Fibroblast of the conjunctiva (primary cell): ENCODE measurements at regions not wholly inside any gene's neighbourhood (a gene's known extent, or its start where the extent isn't known, plus 50 kb on each side); places are given as distances from the start of the nearest gene placed in this dataset.
"Not testable (repeated sequence)": the region's sequence is repeated elsewhere in the genome, so short reads cannot be mapped to it uniquely, and the experiment has no call there.

Experiments
- DNase-seq: peaks from one replicate; pipeline ENCODE4 v3.0.0-alpha.2; 2010; ENCODE audit warnings: low read depth

- DNase-seq: no peak
These were observed 882.6 kb upstream of the GRIA3 start for GRCh38 chrX:122301491-122301890.

DNA sequence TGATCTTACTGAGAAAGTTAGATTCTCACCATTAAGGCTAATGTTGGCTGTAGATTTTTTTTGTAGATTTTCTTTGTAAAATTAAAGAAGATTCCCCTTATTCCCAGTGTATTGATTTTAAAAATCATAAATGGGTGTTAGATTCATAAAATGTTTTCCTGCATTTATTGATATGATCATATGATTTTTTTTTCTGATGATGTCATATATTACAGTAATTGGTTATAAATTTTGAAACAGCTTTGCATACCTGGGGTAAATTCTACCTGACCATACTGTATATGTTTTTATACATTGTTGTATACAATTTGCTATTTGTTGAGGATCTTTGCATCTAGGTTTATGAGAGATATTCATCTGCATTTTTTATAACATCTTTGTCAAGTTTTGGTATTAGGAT, 880.3 kb upstream of the GRIA3 start:
- DNase-seq: no peak

GRCh38 chrX:122344816-122345215, 839.3 kb upstream of the GRIA3 start:
- DNase-seq: no peak

DNA sequence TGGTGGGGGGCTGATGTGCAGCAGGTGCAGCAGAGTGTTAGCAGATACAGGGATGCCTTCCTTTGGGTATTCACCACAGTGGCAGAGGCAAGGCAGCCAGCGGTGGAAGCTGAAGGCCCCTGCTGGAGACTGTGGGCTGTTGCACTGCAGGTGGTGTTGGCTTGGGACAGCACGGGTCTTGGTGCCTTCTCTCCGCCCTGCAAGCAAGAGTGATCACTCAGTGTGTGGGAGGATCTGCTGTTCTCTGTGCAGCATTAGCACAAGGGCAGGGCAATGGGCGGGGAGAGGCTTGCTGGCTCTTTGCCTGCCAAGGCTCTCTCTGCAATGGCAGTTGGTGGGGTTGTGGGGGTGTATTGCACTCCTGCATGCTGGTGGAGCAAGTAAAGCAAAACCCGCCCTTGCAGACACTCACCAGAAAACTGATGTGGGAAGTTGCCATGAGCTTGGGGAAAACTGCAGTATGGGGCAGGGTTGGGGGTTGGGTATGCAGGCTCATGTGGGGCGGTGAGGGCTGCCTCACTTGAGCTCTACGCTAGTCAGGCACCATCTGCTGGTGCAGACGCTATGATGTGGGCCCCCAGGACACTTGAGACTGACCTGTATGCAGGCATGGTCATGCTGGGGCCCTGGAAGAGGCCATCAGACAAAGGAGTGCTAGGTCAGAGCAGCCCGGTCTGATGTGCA, 820.8 kb upstream of the GRIA3 start:
- DNase-seq: no peak

DNA sequence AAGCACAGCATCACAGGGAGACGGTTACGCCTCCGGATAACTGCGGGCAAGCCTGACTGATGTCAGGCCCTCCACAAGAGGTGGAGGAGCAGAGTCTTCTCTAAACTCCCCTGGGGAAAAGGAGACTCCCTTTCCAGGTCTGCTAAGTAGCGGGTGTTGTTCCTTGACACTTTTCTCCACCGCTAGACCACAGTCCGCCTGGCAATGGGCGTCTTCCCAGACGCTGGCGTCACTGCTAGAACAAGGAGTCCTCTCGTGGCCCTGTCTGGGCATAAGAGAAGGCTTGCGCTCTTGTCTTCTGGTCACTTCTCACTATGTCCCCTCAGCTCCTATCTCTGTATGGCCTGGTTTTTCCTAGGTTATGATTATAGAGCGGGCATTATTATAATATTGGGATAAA, 808.5 kb upstream of the GRIA3 start:
- DNase-seq: not testable (repeated sequence)

- no peak for DNase-seq
These were observed 795.1 kb upstream of the GRIA3 start for GRCh38 chrX:122389005-122389404.

GRCh38 chrX:122418758-122419157, 765.3 kb upstream of the GRIA3 start:
- DNase-seq: no peak

DNA sequence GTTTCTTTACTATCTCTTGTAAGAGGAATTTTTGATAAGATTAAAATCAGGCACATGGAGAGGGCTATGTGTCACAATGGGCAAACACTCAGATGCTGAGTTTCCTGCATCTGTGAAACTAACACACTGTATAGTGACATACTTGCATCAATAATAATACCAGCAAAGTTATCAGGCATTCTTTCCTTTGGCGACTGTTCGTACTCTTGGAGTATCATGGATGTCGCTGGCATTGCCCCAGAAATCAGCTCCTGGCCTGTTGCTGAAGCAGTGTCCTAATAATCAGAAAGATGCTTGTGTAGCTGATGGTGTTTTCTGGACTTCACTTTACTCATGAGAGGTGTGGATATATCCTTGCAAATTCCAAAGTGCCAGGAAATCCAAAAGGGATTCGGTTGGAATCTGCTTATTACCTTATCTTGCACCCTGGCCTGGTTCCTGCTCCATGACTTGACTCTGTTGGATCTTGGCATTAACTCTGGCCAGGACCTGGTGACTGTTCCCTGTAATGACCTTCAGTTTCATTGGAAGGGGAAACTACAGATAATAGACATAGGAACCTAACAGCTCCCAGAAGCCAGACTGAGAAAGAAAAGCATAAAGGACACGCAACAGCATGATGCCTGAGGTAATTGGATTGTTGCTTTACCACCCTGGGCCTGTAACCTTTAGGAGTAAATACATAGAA, 762.5 kb upstream of the GRIA3 start:
- DNase-seq: no peak

- no peak for DNase-seq
These were observed 761.5 kb upstream of the GRIA3 start for GRCh38 chrX:122422547-122422946.

DNA sequence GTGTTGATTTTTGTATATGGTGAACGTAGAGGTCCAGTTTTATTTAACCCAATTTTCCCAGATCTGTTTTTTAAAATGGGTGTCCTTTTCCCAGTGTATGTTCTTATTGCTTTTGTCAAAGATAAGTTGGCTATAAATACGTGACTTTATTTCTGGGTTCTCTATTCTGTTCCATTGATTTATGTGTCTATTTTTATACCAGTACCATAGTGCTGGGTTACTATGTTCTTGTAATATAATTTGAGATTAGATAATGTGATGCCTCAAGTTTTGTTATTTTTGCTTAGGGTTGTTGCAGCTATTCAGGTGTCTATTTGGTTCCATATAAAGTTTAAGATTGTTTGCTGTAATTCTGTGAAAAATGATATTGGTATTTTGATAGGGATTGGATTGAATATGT, 749.1 kb upstream of the GRIA3 start:
- no peak for DNase-seq

GRCh38 chrX:122439831-122440230, 744.2 kb upstream of the GRIA3 start:
- DNase-seq: no peak

DNA sequence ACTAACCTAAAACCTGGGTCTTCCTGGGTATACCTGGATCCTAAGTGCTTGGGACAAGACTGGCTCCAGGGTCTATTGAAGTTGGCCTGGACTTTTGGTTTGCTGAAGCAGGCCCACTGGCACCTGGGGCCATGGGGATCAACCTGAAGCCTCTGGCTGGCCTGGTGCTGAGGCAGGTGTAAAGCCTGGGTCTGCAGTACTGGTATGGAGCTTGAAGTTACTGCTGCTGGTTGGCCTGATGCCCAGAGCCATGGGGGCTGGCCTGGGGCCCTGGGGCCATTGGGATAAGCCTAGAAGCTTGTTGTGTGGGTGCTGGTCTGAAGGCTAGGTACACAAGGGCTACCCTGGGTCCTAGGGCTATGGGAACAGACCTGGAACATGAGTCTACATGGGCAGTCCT, 743.2 kb upstream of the GRIA3 start:
- DNase-seq: no peak

DNA sequence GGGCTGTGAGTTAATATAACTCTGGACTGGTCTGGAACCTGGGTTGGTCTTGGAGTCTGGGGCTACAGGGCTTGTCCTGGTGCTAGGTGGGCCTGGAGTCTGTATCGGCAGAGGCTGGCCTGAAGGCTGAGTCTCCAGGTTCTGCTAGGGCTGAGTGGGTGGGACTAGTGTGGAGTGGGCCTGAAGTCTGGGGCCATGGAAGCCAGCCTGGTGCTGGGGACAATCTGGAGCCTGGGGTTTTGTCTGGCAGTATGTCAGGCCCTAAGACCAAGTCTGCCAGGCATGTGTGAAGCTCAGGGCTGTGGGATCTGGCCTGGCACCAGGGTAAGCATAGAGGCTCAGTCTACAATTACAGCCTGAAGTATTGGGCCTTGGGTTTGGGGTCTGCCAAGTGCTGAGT, 742.6 kb upstream of the GRIA3 start:
- DNase-seq: no peak

- DNase-seq: no peak
These were observed 738.6 kb upstream of the GRIA3 start for GRCh38 chrX:122445466-122445865.

DNA sequence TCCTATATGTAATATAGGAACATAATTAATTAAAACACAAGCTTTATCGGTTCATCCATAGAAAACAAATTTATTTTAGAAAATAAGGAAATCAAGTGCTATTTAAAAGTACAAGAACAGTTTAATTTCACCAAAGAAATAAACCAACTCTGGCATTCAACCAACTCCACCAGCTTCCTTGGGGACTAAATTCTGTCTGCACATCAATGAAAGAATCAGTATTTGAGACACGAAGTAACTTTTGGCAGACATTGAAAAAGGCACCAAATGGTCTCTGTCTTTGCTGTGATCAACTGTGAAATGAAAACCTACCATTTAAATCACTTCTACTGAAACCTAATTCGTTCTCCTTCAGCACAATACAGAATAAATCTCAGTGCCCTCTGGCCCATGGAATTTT, 719.7 kb upstream of the GRIA3 start:
- no peak for DNase-seq

GRCh38 chrX:122475306-122475705, 708.8 kb upstream of the GRIA3 start:
- no peak for DNase-seq

DNA sequence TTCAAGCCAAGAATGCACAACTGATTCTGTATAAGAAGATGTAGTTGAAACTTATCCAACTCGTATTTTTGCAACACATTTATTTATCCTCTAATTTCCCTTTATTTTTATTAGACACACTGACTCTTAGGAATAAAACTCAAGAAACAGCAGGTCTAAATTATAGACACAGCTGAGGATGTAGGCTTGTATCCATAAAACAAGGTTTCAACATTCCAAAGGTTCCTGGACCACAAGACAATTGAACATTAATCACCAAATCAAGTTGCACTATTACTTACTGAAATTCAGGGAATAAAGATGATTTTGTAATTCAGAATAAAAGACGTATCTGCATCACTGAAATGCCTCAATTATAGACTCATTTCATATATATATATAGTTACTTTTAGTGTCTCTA, 683.5 kb upstream of the GRIA3 start:
- no peak for DNase-seq

DNA sequence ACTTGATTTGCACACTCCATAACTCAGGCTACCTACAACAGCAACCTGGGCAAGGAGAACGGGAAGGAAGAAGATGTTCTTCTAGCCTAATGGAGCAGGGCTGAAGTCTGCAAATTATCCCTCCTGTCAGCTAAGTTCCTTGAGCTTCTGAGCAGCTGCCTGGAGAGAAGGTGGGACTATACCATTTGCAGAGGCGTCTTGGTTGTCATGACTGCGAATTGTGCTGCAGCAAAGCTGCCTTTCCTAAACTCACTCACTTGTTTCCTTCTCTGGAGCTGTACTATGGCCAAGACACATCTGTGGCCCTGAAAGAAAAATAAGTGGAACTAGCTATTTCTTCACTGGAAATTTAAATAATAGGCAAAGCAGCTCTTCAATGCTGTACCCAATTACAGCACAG, 682.4 kb upstream of the GRIA3 start:
- no peak for DNase-seq

DNA sequence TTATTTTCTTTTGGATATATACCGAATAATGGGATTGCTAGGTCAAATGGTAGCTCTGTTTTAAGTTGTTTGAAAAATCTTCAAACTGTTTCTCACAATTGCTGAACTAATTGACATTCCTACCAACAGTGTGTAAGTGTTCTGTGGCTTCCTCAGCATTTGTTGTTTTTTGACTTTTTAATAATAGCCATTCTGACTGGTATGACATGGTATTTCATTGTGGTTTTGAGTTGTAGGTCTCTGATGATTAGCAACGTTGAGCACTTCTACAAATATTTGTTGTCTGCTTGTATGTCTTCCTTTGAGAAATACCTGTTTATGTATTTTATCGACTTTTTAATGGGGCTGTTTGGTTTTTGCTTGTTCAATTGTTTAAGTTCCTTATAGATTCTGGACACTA, 680.1 kb upstream of the GRIA3 start:
- no peak for DNase-seq

- DNase-seq: no peak
These were observed 671.5 kb upstream of the GRIA3 start for GRCh38 chrX:122512561-122513072.

- DNase-seq: peak; percentile 5
These were observed 666.3 kb upstream of the GRIA3 start for GRCh38 chrX:122517786-122518185.

DNA sequence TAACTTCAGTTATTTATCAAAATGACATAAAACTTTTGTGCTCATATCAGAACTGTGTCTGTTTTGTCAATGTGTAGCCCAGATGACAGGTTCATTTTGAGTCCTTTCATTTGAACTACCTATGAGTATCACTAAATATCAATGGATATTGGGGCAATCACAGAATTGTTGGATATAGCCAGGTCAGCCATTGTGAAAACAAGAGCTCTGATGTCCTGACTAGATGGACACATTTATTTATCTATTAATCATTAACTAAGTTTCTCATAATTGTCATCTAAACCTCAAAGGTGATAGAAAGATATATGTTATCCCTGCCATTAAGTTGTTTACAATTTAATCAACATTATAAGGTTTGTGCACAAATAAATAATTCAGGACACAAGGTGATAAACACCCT, 638.3 kb upstream of the GRIA3 start:
- no peak for DNase-seq

DNA sequence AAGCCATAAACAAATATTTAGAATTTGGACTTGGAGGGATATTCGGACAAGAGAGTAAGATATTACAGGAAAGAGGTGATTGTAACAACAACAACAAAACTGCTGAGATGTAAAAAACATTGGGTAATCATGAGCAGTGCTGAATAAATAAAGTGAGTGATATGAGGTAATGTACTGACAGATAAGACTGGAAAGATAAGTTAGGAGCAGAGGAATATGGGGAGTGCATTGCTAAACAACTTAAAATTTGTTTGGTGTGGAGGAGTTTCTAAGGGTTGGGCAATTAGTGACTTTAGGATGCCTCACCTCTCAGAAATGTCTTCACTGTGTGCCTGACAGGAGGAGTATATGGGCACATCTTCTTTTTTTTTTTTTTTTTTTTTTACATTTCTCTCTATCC, 637.8 kb upstream of the GRIA3 start:
- DNase-seq: no peak

DNA sequence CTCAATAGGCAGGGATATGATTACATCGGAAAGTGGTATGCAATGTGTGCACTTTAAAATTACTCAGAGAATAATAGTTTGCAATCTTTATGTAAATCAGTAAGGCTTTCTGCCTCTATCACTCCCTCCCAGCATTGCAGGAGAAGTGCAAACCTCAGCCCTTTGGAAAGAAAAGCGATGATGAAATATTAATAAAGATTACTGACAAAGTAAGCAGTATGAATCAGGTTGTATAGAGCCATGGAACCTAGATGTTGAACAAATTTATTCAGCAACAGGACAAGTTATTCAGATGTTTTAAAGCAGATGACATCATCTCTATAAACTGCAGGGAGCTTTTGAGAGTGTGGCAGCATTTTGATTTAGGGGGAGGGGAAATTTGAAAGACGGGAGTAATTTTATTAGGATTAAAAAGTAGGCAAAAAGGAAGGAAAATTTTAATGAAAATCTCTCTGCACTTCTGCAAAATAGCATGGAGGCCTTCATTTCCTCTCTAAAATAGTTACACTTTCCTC, 631.7 kb upstream of the GRIA3 start:
- DNase-seq: peak; percentile 4
